ACHN (cell line): ENCODE measurements at regions not wholly inside any gene's neighbourhood (a gene's known extent, or its start where the extent isn't known, plus 50 kb on each side); places are given as distances from the start of the nearest gene placed in this dataset.
"Not testable (repeated sequence)": the region's sequence is repeated elsewhere in the genome, so short reads cannot be mapped to it uniquely, and the experiment has no call there.

ENCODE experiments used
- DNase-seq: peaks from one replicate; pipeline ENCODE4 v3.0.0-alpha.2; 2015
- in situ Hi-C: cut with HindIII; loops from 2 replicates; pipeline ENCODE4 v1.10.0; 2017; ENCODE audit warnings: low sequenced_read_pairs, low pct_ligation_motif_present, low pct_unique_long_range_greater_than_20kb

DNA sequence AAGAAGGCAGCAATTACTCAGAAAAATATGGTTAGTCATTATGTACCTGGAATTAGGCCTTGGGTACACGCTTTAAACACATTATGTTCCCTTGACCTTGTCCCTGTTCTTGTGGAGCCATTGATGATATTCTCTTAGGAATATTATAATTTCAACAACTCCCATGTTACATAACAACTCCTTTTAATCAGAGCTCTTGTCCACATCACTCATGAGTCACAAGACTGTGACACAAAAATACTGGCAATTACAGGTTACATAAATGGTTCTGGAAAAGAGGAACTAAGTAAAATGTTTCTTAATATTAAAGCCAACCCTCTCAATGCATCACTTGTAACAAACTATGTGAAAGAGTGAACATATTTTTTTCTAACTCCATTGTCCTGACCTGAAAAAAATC is 143.8 kb upstream of the PCLO start:
- no peak for DNase-seq
- in situ Hi-C loops = no loop called here

- in situ Hi-C loops = no loop called here
These were observed 142.3 kb upstream of the PCLO start for GRCh38 chr7:83305027-83305426.

DNA sequence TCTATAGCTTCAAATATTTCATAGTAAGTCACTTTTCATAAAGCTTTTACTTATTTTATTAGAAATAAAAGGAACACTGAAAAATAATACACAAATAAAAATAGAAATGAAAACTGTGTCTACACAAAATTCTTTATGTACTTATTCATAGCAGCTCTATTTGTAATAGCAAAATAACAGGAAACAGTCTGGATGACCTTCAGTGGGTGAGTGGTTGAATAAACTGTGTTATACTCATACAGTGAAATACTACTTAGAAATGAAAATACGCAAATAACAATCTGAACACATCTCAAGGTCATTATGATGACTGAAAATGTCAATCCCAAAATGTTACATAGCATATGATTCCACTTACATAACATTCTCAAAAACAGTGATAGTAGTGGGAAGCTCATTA is 138.7 kb upstream of the PCLO start:
- in situ Hi-C loops = no loop called here
- no peak for DNase-seq

More at GRCh38 chr7:83305027-83305426, 142.3 kb upstream of the PCLO start:
- DNase-seq = no peak

DNA sequence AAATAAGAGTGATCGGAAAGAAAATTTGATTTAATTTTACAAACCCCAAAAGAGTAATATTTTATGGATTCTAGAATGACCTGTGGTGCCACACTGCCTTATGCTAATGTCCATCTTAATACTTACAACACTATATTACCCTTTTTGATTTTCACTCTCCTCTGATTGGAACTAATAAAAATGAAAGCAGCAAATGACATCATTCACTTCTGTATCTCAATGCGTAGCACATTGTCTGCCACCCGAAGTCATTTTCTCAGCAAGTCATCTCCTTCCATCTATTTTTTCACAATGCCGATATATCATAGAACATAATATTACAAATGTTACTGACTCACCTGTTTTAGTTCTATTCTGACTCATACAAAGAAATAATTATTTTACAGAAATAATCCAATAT is 127.5 kb upstream of the PCLO start:
- no peak for DNase-seq
- in situ Hi-C loops = no loop called here

GRCh38 chr7:83289419-83289993 is 126.8 kb upstream of the PCLO start:
- DNase-seq = no peak
- in situ Hi-C loops = no loop called here

- no peak for DNase-seq
- in situ Hi-C loops = no loop called here
These were observed 118.0 kb upstream of the PCLO start for GRCh38 chr7:83280671-83281070.

- no peak for DNase-seq
- in situ Hi-C loops = no loop called here
These were observed 113.6 kb upstream of the PCLO start for GRCh38 chr7:83276250-83276649.

GRCh38 chr7:83273699-83274098 is 111.0 kb upstream of the PCLO start:
- no peak for DNase-seq
- in situ Hi-C loops = no loop called here

DNA sequence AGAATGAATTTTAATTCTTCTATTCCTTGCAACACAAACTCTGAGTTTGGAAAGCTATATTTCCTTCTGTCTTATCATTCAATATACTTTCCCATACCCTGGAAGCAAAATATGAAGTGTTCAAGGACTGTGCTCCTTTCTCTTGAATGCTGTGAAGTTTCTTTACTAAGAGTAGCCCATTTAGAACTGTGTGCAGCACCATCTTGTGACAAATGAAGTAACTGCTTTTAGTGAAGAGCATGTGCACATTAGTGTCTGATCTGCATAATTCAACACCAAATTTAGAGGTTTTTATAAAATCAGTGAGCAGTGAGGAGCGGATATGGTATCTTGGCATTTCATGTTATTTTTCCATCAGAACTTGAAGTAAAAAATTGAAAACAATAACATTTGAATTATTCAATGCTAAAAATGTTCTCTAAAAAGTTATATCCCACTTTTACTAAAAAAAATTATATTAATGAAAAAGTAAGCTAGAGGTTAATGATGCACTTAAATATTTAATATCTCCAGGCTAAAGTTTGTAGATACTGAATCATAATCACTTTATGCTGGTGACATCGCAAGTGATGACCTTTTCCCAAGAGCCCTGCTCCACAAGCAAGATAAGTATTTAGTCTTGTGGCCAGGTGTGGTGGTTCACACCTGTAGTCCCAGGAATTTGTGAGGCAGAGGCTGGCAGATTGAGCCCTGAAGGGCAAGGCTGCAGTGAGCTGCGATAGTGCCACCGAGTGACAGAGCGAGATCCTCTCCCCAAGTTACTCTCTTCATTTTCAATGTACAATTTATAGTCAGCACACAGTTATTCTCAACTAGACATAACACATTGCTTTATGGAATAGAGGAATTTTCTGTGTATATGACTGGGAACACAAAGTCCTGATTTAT is 108.8 kb upstream of the PCLO start:
- in situ Hi-C loops = no loop called here
- peak; percentile 78 for DNase-seq

GRCh38 chr7:83270407-83270806 is 107.7 kb upstream of the PCLO start:
- in situ Hi-C loops = no loop called here
- DNase-seq = no peak

GRCh38 chr7:83267141-83267631 is 104.5 kb upstream of the PCLO start:
- in situ Hi-C loops = no loop called here
- DNase-seq = no peak

DNA sequence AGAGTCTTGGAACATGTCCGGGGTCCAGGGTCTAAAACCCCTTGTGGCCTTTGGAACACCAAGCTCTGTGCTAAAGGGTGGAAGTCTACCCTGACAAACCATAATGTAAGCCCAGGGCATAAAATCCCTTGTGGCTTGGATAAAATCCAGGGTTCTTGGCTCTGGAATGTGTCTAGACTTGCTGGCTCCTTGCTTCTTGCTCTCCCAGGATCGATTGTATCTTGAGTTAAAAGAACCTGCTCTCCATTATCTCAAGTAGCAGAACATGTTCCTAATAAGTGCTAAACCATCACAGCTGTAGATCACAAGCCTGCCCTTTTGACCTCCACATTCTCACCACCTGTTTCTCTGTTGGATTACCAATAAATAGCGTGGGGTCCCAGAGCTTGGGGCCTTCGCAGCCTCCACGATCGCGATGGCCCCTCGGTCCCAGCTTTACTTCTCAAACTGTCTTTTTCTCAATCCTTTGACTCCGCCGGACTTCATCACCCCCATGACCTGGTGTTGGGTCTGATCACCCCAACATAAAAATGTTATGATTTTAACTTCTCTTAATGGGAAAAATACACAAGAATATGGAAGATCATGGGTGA is 100.9 kb upstream of the PCLO start:
- DNase-seq, in situ Hi-C loops: not testable (repeated sequence)

- no peak for DNase-seq
- in situ Hi-C loops = no loop called here
These were observed 96.4 kb upstream of the PCLO start for GRCh38 chr7:83259064-83259463.

DNA sequence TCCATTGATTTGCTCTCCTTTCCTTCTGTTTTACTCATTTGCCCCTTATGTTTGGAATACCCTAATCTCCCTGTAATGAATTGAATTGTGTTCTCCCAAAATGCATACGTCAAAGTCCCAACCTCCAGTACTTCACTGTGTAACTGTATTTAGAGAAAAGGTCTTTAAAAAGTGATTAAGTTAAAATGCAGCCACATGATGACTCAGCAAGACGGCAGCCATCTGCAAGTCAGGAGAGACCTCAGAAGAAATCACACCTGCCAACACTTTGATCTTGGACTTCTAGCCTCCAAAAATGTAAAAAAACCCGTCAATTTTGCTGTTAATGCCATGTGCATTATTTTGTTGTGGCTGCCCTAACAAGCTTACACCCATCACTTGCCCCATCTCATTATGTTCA is 85.3 kb upstream of the PCLO start:
- DNase-seq = no peak
- in situ Hi-C loops = no loop called here

DNA sequence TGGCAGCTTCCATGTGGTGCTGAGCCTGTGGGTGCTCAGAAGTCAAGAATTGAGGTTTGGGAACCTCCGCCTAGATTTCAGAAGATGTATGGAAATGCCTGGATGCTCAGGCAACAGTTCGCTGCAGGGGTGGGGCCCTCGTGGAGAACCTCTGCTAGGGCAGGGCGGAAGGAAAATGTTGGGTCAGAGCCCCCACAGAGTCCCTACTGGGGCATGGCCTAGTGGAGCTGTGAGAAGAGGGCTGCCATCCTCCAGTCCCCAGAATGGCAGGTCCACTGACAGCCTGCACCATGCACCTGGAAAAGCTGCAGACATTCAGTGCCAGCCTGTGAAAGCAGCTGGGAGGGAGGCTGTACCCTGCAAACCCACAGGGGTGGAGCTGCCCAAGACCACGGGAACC is 56.5 kb upstream of the PCLO start:
- DNase-seq, in situ Hi-C loops: not testable (repeated sequence)

DNA sequence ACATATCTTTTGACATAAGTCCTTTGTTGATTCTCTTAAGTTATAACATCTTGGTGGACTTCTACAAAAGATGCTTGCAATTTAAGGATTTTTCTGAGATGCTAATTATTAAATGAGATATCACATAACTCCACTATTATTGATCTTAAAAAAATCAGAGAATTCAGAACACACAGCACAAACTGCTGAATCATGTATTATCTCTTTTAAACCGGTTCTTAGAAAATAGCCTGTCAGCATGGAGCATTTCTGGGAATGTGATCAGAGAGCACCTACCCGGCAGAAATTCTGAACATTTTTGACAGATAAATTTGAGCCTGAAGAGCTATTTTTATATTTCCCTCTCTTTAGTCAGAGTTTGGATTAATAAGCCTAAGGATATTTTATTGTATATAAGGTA is 50.2 kb upstream of the PCLO start:
- DNase-seq = no peak
- in situ Hi-C loops = no loop called here
